Dedifferentiated amniotic fluid mesenchymal stem cell (primary cell): ENCODE measurements at regions not wholly inside any gene's neighbourhood (a gene's known extent, or its start where the extent isn't known, plus 50 kb on each side); places are given as distances from the start of the nearest gene placed in this dataset.

Experiments
- DNase-seq: peaks from one replicate; pipeline ENCODE4 v3.0.0-alpha.2; 2016; ENCODE audit errors: extremely low spot score

- DNase-seq: no peak
Observed at GRCh38 chr4:108272561-108272960, 103.8 kb upstream of the LEF1 start.

GRCh38 chr4:108272046-108272445, 103.3 kb upstream of the LEF1 start:
- no peak for DNase-seq

- DNase-seq: peak; percentile 18
Observed at GRCh38 chr4:108270466-108271450, 102.0 kb upstream of the LEF1 start.

GRCh38 chr4:108264693-108265092, 96.0 kb upstream of the LEF1 start:
- DNase-seq: no peak

GRCh38 chr4:108263057-108263456, 94.3 kb upstream of the LEF1 start:
- no peak for DNase-seq

GRCh38 chr4:108261026-108261425, 92.3 kb upstream of the LEF1 start:
- DNase-seq: no peak

- no peak for DNase-seq
Observed at GRCh38 chr4:108256538-108256937, 87.8 kb upstream of the LEF1 start.

GRCh38 chr4:108255203-108255747, 86.5 kb upstream of the LEF1 start:
- no peak for DNase-seq

- DNase-seq: no peak
Observed at GRCh38 chr4:108249397-108249796, 80.7 kb upstream of the LEF1 start.

GRCh38 chr4:108247387-108248049, 78.8 kb upstream of the LEF1 start:
- no peak for DNase-seq

- no peak for DNase-seq
Observed at GRCh38 chr4:108244606-108245005, 75.9 kb upstream of the LEF1 start.

GRCh38 chr4:108240366-108240765, 71.6 kb upstream of the LEF1 start:
- no peak for DNase-seq

GRCh38 chr4:108237693-108238092, 69.0 kb upstream of the LEF1 start:
- no peak for DNase-seq

- DNase-seq: no peak
Observed at GRCh38 chr4:108236264-108236663, 67.5 kb upstream of the LEF1 start.

- no peak for DNase-seq
Observed at GRCh38 chr4:108227923-108228322, 59.2 kb upstream of the LEF1 start.

- no peak for DNase-seq
Observed at GRCh38 chr4:108224611-108225053, 55.9 kb upstream of the LEF1 start.

GRCh38 chr4:108223313-108223712, 54.6 kb upstream of the LEF1 start:
- no peak for DNase-seq

GRCh38 chr4:108219998-108220397, 51.3 kb upstream of the LEF1 start:
- no peak for DNase-seq
